Upper lobe of left lung (tissue), 6 donors: ENCODE measurements at regions not wholly inside any gene's neighbourhood (a gene's known extent, or its start where the extent isn't known, plus 50 kb on each side); places are given as distances from the start of the nearest gene placed in this dataset.

Source experiments
- ATAC-seq, 2 donors: fragments of 200-7000 bp; cut with Tn5 transposase; one replicate each; pipeline ENCODE4 v1.9.1; 2022; ENCODE audit warnings: mild to moderate bottlenecking in 2 of 2, moderate library complexity in 2 of 2; ENCODE audit not compliant: low FRiP score in 2 of 2
- DNase-seq, 2 donors: peaks; one replicate each; pipeline ENCODE4 v3.0.0-alpha.2; 2019 to 2020
- H3K27ac ChIP-seq, 4 donors: fragments of 200-600 bp; sonication (generic); one replicate each; pipeline ENCODE4 v1.5.1; 2016 to 2019
- H3K27me3 ChIP-seq, 4 donors: fragments of 200-600 bp; sonication (generic); one replicate each; pipeline ENCODE4 v1.5.1; 2017 to 2019
- H3K36me3 ChIP-seq, 4 donors: fragments of 200-600 bp; sonication (generic); one replicate each; pipeline ENCODE4 v1.5.1; 2016 to 2019
- H3K4me1 ChIP-seq, 4 donors: fragments of 200-600 bp; sonication (generic); one replicate each; pipeline ENCODE4 v1.5.1; 2018 to 2019
- H3K4me3 ChIP-seq, 4 donors: fragments of 200-600 bp; sonication (generic); one replicate each; pipeline ENCODE4 v1.5.1; 2017 to 2019; ENCODE audit warnings: mild to moderate bottlenecking in 2 of 4, moderate library complexity in 1 of 4
- H3K9me3 ChIP-seq, 4 donors: fragments of 200-600 bp; sonication (generic); one replicate each; pipeline ENCODE4 v1.5.1; 2018 to 2019
- EP300 ChIP-seq, 4 donors: sonication (generic); formaldehyde crosslinking; IDR thresholded peaks; one replicate each; pipeline ENCODE4 v1.5.1; 2017; ENCODE audit warnings: antibody characterized with exemption in 4 of 4, control low read depth in 2 of 4
- POLR2A ChIP-seq, 4 donors: fragments of 450-650 bp; IDR thresholded peaks; one replicate each; pipeline ENCODE4 v1.5.1; 2016 to 2017; ENCODE audit warnings: antibody characterized with exemption in 4 of 4, mild to moderate bottlenecking in 2 of 4
- POLR2AphosphoS5 ChIP-seq, 2 donors: sonication (generic); formaldehyde crosslinking; IDR thresholded peaks; one replicate each; pipeline ENCODE4 v1.5.1; 2017; ENCODE audit warnings: antibody characterized with exemption in 2 of 2
- WGBS, 2 donors: methylation state at CpG; one replicate each; pipeline ENCODE4 v1.1.5; 2017 to 2018; 5-methylcytosine and 5-hydroxymethylcytosine counted together
- TF ChIP-seq, protein P1 (sequence below), 6 experiments: fragments of 450-650 bp in 4 of 6; fragments of 200-600 bp in 2 of 6; sonication (generic) in 2 of 6; IDR thresholded peaks; one replicate each; pipeline ENCODE4 v1.5.1; 2016 to 2019; ENCODE audit warnings: antibody characterized with exemption in 6 of 6
- donor health status: DM: no; HTN: no; CAD: no; lungs with moderate emphysema.
- donor health status: DM: no; HTN: yes; CAD: no; lungs with severe emphysema.

DNA sequence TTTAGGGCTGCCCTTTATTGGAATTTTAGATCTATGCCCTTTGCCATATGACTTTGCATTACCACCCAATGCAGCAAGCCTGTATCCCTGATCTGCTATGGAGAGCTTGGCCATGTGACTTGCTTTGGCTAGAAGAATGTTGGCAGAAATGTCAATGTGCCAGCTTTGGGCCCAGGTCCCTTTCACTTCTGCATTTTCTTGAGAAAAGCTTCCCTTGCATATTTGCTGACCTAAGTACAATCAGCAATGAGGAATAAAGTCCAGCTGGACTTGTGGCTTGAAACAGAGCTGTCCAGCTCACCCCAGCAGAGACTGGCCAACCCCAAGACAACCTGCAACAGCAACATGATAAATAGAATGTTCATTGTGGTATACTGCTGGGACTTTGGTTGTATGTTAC is 135.9 kb downstream of the PAH start:
- H3K27me3 ChIP-seq: no peaks in the 10 kb centered on the region
- no peaks in the 10 kb centered on the region for H3K4me1 ChIP-seq
- no peaks in the 10 kb centered on the region for H3K36me3 ChIP-seq
- ATAC-seq (peak in 1 of 2 donors; percentile 61), DNase-seq (no peak)
- H3K27ac ChIP-seq: no peak overlapping the region
- H3K4me3 ChIP-seq: no peak overlapping the region
- H3K9me3 ChIP-seq: no peaks in the 10 kb centered on the region
- TF ChIP-seq POLR2AphosphoS5 (IDR thresholded peaks at IDR 0.05) (no peak), EP300 (IDR thresholded peaks at IDR 0.05) (no peak)
- TF ChIP-seq, protein P1, sequence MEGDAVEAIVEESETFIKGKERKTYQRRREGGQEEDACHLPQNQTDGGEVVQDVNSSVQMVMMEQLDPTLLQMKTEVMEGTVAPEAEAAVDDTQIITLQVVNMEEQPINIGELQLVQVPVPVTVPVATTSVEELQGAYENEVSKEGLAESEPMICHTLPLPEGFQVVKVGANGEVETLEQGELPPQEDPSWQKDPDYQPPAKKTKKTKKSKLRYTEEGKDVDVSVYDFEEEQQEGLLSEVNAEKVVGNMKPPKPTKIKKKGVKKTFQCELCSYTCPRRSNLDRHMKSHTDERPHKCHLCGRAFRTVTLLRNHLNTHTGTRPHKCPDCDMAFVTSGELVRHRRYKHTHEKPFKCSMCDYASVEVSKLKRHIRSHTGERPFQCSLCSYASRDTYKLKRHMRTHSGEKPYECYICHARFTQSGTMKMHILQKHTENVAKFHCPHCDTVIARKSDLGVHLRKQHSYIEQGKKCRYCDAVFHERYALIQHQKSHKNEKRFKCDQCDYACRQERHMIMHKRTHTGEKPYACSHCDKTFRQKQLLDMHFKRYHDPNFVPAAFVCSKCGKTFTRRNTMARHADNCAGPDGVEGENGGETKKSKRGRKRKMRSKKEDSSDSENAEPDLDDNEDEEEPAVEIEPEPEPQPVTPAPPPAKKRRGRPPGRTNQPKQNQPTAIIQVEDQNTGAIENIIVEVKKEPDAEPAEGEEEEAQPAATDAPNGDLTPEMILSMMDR (IDR thresholded peaks at IDR 0.05): no peak

- TF ChIP-seq, protein P1 (IDR thresholded peaks at IDR 0.05): no peak
- TF ChIP-seq EP300 (IDR thresholded peaks at IDR 0.05) (no peak), POLR2AphosphoS5 (IDR thresholded peaks at IDR 0.05) (no peak), POLR2A (IDR thresholded peaks at IDR 0.05) (no peak)
- no peaks in the 10 kb centered on the region for H3K9me3 ChIP-seq
Observed at GRCh38 chr12:102776041-102776440, 141.0 kb downstream of the PAH start.

GRCh38 chr12:102769323-102769916 is 147.6 kb downstream of the PAH start:
- Histone ChIP-seq H3K27ac (no peak overlapping the region), H3K4me3 (no peak overlapping the region), H3K27me3 (no peaks in the 10 kb centered on the region), H3K36me3 (no peaks in the 10 kb centered on the region), H3K9me3 (no peaks in the 10 kb centered on the region), H3K4me1 (no peaks in the 10 kb centered on the region)
- ATAC-seq (peak in 1 of 2 donors; percentile 87), DNase-seq (peak in 1 of 2 donors; percentile 24)
- TF ChIP-seq, protein P1 (IDR thresholded peaks at IDR 0.05): peak in 4 of 6 experiments; percentile 33 to 43 (median 41)
- no peak for TF ChIP-seq POLR2AphosphoS5 (IDR thresholded peaks at IDR 0.05)
- TF ChIP-seq EP300 (IDR thresholded peaks at IDR 0.05): no peak
- WGBS, 2 donors: 10 to 14% methylated on average over 6 of the region's 6 CpGs

More at GRCh38 chr12:102776041-102776440, 141.0 kb downstream of the PAH start:
- H3K36me3 ChIP-seq: no peaks in the 10 kb centered on the region
- no peak overlapping the region for H3K27ac ChIP-seq
- no peak for ATAC-seq
- H3K27me3 ChIP-seq: no peaks in the 10 kb centered on the region
- no peaks in the 10 kb centered on the region for H3K4me1 ChIP-seq
- no peak for DNase-seq
- 54 to 73% methylated on average over 2 of the region's 2 CpGs for WGBS, 2 donors
- no peak overlapping the region for H3K4me3 ChIP-seq

- no peaks in the 10 kb centered on the region for H3K9me3 ChIP-seq
- ATAC-seq: no peak
Observed at GRCh38 chr12:102766961-102767360, 150.1 kb downstream of the PAH start.

GRCh38 chr12:102765736-102766135 is 151.3 kb downstream of the PAH start:
- H3K4me1 ChIP-seq: no peaks in the 10 kb centered on the region
- DNase-seq: no peak
- TF ChIP-seq, protein P1 (IDR thresholded peaks at IDR 0.05): no peak
- TF ChIP-seq POLR2AphosphoS5 (IDR thresholded peaks at IDR 0.05): no peak
- no peak for TF ChIP-seq EP300 (IDR thresholded peaks at IDR 0.05)
- no peak for TF ChIP-seq POLR2A (IDR thresholded peaks at IDR 0.05)
- H3K27ac ChIP-seq: no peak overlapping the region
- H3K9me3 ChIP-seq: no peaks in the 10 kb centered on the region
- ATAC-seq: no peak
- no peaks in the 10 kb centered on the region for H3K27me3 ChIP-seq
- H3K4me3 ChIP-seq: no peak overlapping the region
- WGBS, 2 donors: 75 to 79% methylated on average over 7 of the region's 7 CpGs
- no peaks in the 10 kb centered on the region for H3K36me3 ChIP-seq

More at GRCh38 chr12:102766961-102767360, 150.1 kb downstream of the PAH start:
- Histone ChIP-seq H3K27me3 (no peaks in the 10 kb centered on the region), H3K4me3 (no peak overlapping the region), H3K27ac (no peak overlapping the region), H3K4me1 (no peaks in the 10 kb centered on the region), H3K36me3 (no peaks in the 10 kb centered on the region)
- TF ChIP-seq EP300 (IDR thresholded peaks at IDR 0.05): no peak
- TF ChIP-seq, protein P1 (IDR thresholded peaks at IDR 0.05): no peak
- DNase-seq: no peak
- 78% methylated on average over 3 of the region's 3 CpGs for WGBS, 2 donors
